LNCAP (cell line): ENCODE measurements at regions not wholly inside any gene's neighbourhood (a gene's known extent, or its start where the extent isn't known, plus 50 kb on each side); places are given as distances from the start of the nearest gene placed in this dataset.

Experiments used
- CTCF ChIP-seq: fragments of 450-650 bp; IDR thresholded peaks from 2 replicates; pipeline ENCODE4 v1.5.1; 2017; ENCODE audit warnings: mild to moderate bottlenecking

DNA sequence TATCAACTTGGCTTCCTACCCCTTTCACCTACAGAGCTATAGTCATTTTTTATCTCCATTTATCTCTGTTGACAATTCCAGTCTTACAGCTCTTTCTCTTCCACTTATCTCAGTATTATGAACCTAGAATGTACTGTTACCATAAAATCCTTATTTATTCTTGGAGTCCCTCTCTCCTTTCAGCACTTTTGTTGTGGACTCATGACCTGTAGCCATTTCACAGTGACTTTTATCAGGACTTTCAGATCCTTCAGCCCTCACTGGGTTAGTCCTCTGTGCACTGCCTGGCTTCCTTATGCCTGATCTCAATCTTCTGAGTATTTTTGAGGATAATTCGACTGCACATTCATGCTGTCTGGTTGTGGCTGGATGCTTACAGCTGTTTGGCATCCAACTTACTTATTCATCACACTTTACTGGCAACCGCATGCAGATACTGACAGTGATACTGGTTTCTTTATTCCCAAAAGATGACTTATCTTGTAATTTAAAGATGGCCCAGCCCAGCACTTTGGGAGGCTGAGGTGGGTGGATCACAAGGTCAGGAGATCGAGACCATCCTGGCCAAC is 293.3 kb downstream of the MAN2A1 start:
- TF ChIP-seq CTCF = no peak

DNA sequence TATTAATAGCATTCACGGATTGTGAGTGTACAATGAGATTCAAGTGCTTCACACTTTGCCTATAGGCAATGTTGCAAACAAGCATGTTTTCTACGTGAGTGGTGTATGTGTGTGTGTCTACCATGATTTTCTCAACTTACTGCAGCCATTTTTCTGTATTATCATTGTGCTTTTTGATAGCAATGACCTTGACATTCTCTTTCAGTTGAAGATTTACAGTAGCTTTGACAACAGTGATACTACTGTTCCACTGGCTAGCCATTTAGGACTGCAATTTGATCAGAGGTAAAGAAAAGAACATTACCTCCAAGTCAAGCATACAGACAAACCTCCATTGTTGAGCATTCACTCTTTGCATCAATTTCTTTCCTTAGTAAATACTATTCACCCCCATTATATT is 297.0 kb downstream of the MAN2A1 start:
- no peak for TF ChIP-seq CTCF

DNA sequence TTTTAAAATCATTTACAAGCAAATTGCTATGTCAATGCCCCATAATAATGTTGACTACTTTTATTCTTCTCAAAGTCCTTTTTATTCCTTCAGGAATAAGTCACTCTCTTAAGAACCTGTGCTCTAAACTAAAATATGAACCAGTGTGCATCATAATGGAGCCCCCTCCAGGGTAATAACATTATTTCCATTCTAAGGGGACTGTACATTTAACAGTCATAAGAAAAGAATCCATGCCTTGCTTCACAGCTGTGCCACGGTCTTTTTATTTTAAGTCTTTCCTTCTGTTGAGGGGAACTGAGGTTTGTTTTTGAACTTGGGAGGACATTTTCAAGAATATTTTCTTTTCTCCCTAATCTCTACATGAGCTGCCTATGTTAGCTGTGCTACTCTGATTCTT is 297.6 kb downstream of the MAN2A1 start:
- no peak for TF ChIP-seq CTCF

GRCh38 chr5:109987970-109988369 is 298.2 kb downstream of the MAN2A1 start:
- no peak for TF ChIP-seq CTCF

- no peak for TF ChIP-seq CTCF
These were observed 299.4 kb downstream of the MAN2A1 start for GRCh38 chr5:109989161-109989560.

DNA sequence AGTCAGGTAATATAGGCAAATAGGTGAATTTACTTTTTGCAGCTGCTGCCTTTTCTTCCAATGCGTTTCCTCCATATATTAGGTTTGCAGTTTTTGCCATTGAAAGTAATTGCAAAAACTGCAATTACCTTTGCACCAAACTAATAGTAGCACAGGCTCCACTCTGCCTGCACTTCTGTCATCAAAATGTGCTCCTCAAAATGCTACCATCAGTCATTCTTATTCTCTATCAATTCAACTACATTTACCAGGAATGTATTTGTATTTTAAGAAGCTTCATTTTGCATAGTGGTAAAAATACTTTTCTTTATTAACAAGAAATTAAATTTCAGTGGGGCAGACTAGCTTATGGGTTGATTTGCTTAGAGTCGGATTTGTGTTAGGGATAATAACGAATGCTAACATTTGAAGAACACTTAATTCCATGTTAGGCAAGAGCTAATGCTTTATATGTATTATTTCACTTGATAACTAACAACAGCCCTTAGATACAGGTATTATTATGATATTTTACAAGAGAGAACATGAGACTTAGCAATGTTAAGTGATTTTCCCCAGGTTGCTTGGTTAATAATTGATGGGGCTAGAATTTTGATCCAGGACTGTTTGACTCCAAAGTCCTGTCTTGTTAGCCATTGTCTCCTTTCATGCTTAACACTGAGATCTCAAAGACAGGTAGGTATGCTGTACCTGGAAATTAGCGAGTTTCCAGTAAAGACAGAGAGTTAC is 300.4 kb downstream of the MAN2A1 start:
- no peak for TF ChIP-seq CTCF

GRCh38 chr5:109990723-109991359 is 301.1 kb downstream of the MAN2A1 start:
- TF ChIP-seq CTCF = no peak
